CD4-positive, alpha-beta T cell treated with Interleukin-17A for 4 hours (primary cell): ENCODE measurements at regions not wholly inside any gene's neighbourhood (a gene's known extent, or its start where the extent isn't known, plus 50 kb on each side); places are given as distances from the start of the nearest gene placed in this dataset.
"Not testable (repeated sequence)": the region's sequence is repeated elsewhere in the genome, so short reads cannot be mapped to it uniquely, and the experiment has no call there.

Experiments used
- DNase-seq: peaks from one replicate; pipeline ENCODE4 v3.0.0-alpha.2; 2020; ENCODE audit warnings: mixed read lengths

GRCh38 chr5:3186156-3186555, 409.5 kb upstream of the IRX1 start:
- DNase-seq: no peak

DNA sequence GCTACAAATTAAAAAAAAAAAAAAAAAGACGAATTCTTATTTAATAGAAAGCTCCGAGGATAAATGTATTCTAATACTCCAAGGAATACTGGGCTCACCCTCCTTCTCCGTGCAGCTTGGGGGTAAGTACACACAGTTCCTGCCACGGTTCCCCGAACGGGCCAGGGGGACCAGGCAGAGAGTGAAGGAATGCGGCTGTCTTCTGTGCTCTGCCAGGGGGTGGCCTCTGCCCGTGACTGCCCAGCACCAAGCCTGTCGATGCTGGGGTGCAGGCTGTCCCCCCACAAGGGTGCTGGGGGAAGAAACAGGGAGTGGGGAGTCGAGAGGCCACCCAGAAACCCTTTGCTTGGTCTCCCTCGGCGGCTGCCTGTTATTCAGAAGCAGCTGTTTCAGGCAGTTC, 410.1 kb upstream of the IRX1 start:
- no peak for DNase-seq

DNA sequence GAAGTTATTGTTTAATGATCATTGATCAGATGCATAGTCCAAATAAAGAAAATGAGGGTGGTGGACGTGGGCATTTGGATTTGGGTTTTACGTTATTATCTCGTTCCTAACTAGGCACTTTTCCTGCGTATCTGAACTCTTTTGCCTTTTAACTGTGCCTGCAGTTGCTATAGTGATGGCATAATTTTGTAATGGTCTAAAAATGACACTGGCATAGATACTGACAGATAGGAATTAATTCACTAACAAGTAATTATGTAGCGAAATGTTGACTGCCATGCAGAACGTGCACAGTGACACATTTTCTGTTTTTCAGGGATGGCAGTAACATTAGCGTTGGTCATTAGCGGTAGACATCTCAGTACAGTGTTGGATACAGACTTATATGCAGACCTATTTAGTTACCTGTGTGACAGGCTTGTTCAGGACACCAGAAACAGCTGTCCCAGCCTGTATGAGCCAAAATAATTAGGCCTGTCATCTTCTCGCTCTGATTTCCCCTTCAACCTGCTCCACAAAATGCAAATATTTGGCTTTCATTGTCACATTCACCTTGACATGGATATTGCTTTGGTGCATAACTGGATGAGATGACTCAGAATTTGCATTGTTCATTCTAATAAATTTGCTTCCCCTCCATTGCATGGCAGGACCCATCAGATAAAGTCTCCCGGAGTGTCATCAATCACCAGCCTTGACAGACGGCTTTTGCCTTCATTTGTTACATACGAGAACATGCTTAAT, 413.3 kb upstream of the IRX1 start:
- DNase-seq: no peak

GRCh38 chr5:3181671-3182070, 414.0 kb upstream of the IRX1 start:
- no peak for DNase-seq

- no peak for DNase-seq
Measured at GRCh38 chr5:3180636-3181035, 415.0 kb upstream of the IRX1 start.

DNA sequence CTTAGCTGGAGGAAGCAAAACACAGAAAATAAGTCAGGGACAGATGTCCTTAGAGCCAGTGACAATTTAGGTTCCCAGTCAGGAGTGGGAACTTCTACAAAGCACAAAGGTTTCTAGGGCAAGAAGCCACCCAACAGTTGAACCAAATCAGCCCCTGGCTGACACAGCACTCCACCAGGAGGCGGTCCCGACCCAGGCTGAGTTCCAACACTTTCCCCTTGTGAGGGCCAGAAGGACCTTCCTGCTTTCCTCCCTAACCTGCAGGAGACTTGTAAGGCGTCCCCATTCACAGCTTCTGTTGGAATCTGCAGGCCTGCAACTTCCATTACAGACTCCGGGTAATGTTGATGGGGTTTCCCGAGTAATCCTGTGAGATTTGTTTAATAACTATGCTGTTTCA, 416.4 kb upstream of the IRX1 start:
- no peak for DNase-seq

DNA sequence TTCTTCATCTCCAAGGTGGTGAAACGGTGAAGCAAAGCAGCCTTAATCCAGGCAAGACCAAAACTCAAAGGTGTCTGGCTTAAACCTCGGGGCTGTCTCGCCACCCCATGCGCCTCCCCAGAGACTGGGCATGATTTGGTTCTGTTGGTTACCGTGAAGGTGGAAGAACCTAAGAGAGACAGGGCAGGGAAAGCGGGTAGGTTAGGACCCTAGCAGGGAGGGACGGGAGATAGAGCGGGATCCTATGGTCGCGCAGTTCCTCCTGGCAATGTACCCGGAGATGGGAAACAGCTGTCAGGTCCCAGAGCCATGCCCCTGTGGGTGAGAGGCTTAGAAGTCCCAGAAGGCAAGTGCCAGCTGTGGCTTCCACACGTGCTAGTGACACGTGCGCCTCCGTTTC, 418.3 kb upstream of the IRX1 start:
- no peak for DNase-seq

- DNase-seq: no peak
Measured at GRCh38 chr5:3175416-3175815, 420.2 kb upstream of the IRX1 start.

DNA sequence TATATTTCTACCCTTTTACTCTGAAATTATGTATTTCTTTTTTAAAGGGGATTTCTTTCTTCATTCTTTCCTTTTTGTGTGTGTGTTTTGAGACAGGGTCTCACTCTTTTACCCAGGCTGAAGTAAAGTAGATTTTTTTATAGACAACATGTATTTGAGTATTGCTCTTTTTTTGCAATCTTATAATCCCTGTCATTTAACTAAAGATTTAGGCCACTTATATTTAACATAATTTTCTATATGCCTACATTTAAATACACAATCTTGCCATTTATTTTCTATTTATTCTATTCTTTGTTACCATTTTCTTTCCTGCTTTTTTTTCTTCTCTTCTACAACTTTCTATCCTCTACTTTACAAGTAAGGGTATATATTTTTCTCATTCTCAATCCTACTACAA, 416.0 kb upstream of the IRX2 start:
- DNase-seq: no peak

GRCh38 chr5:3163626-3164025, 412.1 kb upstream of the IRX2 start:
- DNase-seq: no peak

- no peak for DNase-seq
Measured at GRCh38 chr5:3161672-3162071, 410.2 kb upstream of the IRX2 start.

DNA sequence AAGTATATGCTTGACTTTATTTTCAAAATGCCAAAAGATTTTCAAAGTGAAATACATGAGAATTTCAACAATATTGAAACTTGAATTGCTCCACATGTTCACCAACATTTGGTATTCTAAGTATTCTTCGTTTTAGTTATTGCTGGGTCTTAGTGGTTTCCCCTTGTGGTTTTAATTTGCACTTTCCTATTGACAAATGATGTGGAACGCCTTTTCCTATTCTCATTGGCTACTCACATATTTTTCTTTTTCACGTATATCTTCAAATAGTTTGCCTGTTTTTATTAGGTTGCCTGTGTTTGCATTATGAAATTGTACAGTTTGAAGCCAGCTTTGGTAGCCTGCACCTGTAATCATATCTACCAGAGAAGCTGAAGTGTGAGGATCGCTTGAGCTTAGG, 405.7 kb upstream of the IRX2 start:
- DNase-seq: no peak

DNA sequence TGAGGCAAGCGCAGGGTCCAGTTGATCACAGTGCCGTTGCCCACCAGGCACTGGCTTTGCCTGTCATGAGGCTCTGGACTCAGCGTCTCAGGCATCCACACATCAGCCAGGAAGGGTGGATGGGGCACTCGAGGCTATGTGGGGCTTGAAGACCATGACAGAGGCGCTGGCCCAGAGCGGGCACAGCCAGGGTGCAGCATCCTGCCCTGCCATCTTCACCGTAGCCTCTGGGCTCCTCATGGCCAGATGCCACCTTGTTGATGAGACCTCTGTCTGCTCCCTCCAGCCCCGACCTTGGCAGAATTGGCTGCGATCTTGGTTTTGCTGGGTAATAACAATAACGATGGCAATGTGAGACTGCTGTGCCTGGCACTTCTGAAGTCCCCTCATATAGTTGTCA, 404.2 kb upstream of the IRX2 start:
- DNase-seq: no peak

DNA sequence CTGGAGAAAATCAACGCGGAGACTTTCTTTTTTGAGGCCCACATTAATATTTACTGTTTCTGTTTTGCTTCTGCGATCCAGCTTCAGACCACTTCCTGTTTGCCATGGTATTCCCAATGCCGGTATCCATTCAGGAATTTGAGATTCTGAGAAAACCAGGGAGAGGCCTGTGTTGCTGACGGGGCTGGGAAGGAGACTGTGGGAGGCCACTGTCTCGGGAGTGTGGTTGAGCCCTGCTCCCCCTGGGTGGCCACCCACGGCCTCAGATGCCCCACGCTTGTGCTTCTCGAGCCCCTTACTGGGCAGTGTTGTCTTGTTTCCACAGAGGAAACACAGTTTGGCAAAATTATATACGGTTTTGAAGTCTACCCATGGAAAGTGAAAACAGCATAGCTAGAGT, 403.6 kb upstream of the IRX2 start:
- DNase-seq: no peak

DNA sequence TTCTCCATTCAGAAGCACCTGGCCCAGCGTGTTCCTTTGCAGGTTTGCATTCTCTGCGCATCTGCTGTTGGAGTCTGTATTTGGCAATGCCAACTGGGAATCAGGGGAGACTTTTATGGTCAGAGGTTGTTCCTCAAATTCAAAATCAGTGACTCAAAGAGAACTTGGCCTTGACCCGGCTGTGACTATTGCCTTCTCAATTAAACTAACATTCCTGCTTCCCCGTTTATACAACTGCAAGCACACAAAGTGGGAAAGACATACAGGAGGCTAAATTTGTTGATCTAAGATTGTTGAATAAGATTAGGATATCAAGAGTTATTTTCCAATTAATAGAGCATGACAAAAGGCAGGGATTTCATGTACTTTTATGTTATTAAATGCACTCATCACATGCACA, 402.4 kb upstream of the IRX2 start:
- no peak for DNase-seq

DNA sequence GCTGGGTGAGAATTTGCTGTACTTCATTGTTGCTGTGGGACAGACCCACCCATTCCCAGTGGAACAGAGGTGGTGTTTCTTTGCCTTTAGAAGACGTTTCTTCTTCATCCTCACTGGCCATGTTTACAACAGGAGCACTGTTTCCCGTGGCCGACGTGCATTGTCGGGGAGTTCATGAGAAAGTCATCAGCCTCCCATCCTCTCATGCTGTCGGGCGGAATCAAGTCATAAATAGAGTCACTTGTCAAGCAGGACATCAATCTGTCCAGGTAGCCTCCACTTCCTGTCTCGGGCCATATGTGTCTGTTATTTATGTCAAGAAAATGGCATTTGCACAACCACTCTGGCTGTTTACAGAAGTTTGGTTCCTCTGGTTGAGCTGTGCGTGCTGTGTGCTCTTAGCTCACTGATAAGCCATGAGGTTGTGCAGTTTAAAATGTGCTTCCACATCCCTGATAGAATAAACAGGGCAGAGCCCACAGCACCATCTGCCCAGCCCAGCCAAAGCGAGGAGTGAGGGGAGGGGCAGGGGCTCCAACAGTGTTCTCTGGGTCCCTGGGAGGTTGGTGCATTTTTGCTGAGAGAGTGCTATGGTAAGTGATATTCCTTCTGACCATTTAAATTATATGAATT, 401.9 kb upstream of the IRX2 start:
- DNase-seq: no peak

- no peak for DNase-seq
Measured at GRCh38 chr5:3149899-3150298, 398.4 kb upstream of the IRX2 start.

- not testable (repeated sequence) for DNase-seq
Measured at GRCh38 chr5:3147405-3147804, 395.9 kb upstream of the IRX2 start.

GRCh38 chr5:3145641-3146040, 394.2 kb upstream of the IRX2 start:
- no peak for DNase-seq

DNA sequence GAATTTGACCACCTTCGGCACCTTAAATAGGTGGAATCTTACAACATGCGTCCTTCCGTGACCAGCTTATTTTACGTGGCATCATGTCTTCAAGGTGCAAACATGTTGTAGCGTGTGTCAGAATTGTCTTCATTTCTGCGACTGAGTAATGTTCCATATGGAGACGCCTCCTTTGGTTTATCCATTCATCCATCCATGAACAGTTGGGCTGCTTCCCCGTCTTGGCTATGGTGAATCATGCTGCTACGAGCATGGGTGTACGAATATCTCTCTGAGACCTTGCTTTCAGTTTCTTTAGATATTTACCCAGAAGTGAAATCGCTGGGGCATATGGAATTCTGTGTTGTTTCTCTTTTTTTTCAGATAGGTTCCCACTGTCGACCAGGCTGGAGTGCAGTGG, 391.9 kb upstream of the IRX2 start:
- DNase-seq: no peak

- DNase-seq: no peak
Measured at GRCh38 chr5:3142261-3143027, 391.0 kb upstream of the IRX2 start.

GRCh38 chr5:3140117-3140516, 388.6 kb upstream of the IRX2 start:
- no peak for DNase-seq

- no peak for DNase-seq
Measured at GRCh38 chr5:3139499-3139931, 388.0 kb upstream of the IRX2 start.

DNA sequence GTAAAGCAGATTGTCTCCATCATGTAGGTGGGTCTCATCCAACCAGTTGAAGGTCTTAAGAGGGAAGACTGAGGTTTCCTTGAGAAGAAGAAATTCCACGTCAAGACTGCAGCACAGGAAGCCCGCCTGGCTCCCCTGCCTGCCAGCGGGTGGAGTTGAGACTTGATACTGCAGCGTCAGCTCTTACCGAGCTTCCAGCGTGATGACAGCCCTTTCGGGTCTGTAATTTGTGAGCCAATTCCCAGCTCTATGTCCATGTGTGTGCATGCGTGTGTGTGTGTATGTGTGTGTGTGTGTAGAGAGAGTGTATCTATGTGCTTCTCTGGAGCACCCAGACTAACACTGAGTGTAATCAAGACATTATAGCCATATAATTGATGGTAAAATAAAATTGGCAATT, 379.7 kb upstream of the IRX2 start:
- no peak for DNase-seq
